GM12873 (cell line): ENCODE measurements at regions not wholly inside any gene's neighbourhood (a gene's known extent, or its start where the extent isn't known, plus 50 kb on each side); places are given as distances from the start of the nearest gene placed in this dataset.
A peak's percentile ranks its signal among the peaks of the same experiment; 100 is the strongest.

Experiments
- CTCF ChIP-seq: IDR thresholded peaks from 2 replicates; pipeline ENCODE4 v1.5.1; 2012; ENCODE audit warnings: low read depth, mild to moderate bottlenecking, moderate library complexity, low read length, control low read depth; ENCODE audit not compliant: insufficient read depth; ENCODE audit errors: missing control alignments

- no peak for TF ChIP-seq CTCF
Measured at GRCh38 chr9:31745886-31746285, 638.6 kb upstream of the ACO1 start.

- no peak for TF ChIP-seq CTCF
Measured at GRCh38 chr9:31753756-31754155, 630.7 kb upstream of the ACO1 start.

GRCh38 chr9:31759703-31760102 is 624.7 kb upstream of the ACO1 start:
- TF ChIP-seq CTCF: no peak

- TF ChIP-seq CTCF: no peak
Measured at GRCh38 chr9:31774571-31774970, 609.9 kb upstream of the ACO1 start.

GRCh38 chr9:31776471-31776870 is 608.0 kb upstream of the ACO1 start:
- no peak for TF ChIP-seq CTCF

- no peak for TF ChIP-seq CTCF
Measured at GRCh38 chr9:31783491-31783890, 601.0 kb upstream of the ACO1 start.

- TF ChIP-seq CTCF: no peak
Measured at GRCh38 chr9:31790720-31791119, 593.7 kb upstream of the ACO1 start.

GRCh38 chr9:31799953-31800609 is 584.4 kb upstream of the ACO1 start:
- TF ChIP-seq CTCF: peak; percentile 56
